GM12873 (cell line): ENCODE measurements at regions not wholly inside any gene's neighbourhood (a gene's known extent, or its start where the extent isn't known, plus 50 kb on each side); places are given as distances from the start of the nearest gene placed in this dataset.

Source experiments
- CTCF ChIP-seq: IDR thresholded peaks from 2 replicates; pipeline ENCODE4 v1.5.1; 2012; ENCODE audit warnings: low read depth, mild to moderate bottlenecking, moderate library complexity, low read length, control low read depth; ENCODE audit not compliant: insufficient read depth; ENCODE audit errors: missing control alignments

- TF ChIP-seq CTCF = no peak
Measured at GRCh38 chr1:239707615-239708014, 321.2 kb downstream of the CHRM3 start.

GRCh38 chr1:239708622-239709021 lies 322.3 kb downstream of the CHRM3 start:
- TF ChIP-seq CTCF = no peak

GRCh38 chr1:239711768-239712167 lies 325.4 kb downstream of the CHRM3 start:
- TF ChIP-seq CTCF = no peak

- TF ChIP-seq CTCF = no peak
Measured at GRCh38 chr1:239717097-239717917, 330.9 kb downstream of the CHRM3 start.

- TF ChIP-seq CTCF = no peak
Measured at GRCh38 chr1:239717918-239718184, 331.5 kb downstream of the CHRM3 start.

GRCh38 chr1:239718571-239718970 lies 332.2 kb downstream of the CHRM3 start:
- no peak for TF ChIP-seq CTCF

- TF ChIP-seq CTCF = no peak
Measured at GRCh38 chr1:239718997-239719628, 332.7 kb downstream of the CHRM3 start.
